HG03139 (cell line): ENCODE measurements at regions not wholly inside any gene's neighbourhood (a gene's known extent, or its start where the extent isn't known, plus 50 kb on each side); places are given as distances from the start of the nearest gene placed in this dataset.
A peak's percentile ranks its signal among the peaks of the same experiment; 100 is the strongest.

Experiments
- ATAC-seq: cut with Tn5 transposase; IDR thresholded peaks from one replicate; pipeline ENCODE4 v1.9.1; 2021; ENCODE audit not compliant: unreplicated experiment

- no peak for ATAC-seq
Measured at GRCh38 chr4:57924951-57925350, 814.8 kb upstream of the IGFBP7 start.

- ATAC-seq, result no peak
Measured at GRCh38 chr4:57916479-57916878, 806.3 kb upstream of the IGFBP7 start.

- ATAC-seq, result no peak
Measured at GRCh38 chr4:57911203-57911602, 801.0 kb upstream of the IGFBP7 start.

- no peak for ATAC-seq
Measured at GRCh38 chr4:57910151-57910550, 800.0 kb upstream of the IGFBP7 start.

GRCh38 chr4:57905965-57906364 is 795.8 kb upstream of the IGFBP7 start:
- no peak for ATAC-seq

- ATAC-seq, result no peak
Measured at GRCh38 chr4:57877047-57877458, 766.9 kb upstream of the IGFBP7 start.

GRCh38 chr4:57875829-57876392 is 765.7 kb upstream of the IGFBP7 start:
- ATAC-seq, result no peak

GRCh38 chr4:57866468-57867171 is 756.4 kb upstream of the IGFBP7 start:
- no peak for ATAC-seq

GRCh38 chr4:57865264-57865663 is 755.1 kb upstream of the IGFBP7 start:
- peak; percentile 86 for ATAC-seq

GRCh38 chr4:57854748-57855147 is 744.6 kb upstream of the IGFBP7 start:
- ATAC-seq, result no peak

- ATAC-seq, result no peak
Measured at GRCh38 chr4:57850141-57850540, 740.0 kb upstream of the IGFBP7 start.

- ATAC-seq, result no peak
Measured at GRCh38 chr4:57832083-57832482, 721.9 kb upstream of the IGFBP7 start.

- no peak for ATAC-seq
Measured at GRCh38 chr4:57789666-57790065, 679.5 kb upstream of the IGFBP7 start.

GRCh38 chr4:57777876-57778275 is 667.7 kb upstream of the IGFBP7 start:
- ATAC-seq, result no peak

- ATAC-seq, result no peak
Measured at GRCh38 chr4:57774681-57775080, 664.5 kb upstream of the IGFBP7 start.

- no peak for ATAC-seq
Measured at GRCh38 chr4:57774171-57774570, 664.0 kb upstream of the IGFBP7 start.

GRCh38 chr4:57766341-57766740 is 656.2 kb upstream of the IGFBP7 start:
- no peak for ATAC-seq

- no peak for ATAC-seq
Measured at GRCh38 chr4:57764856-57765255, 654.7 kb upstream of the IGFBP7 start.

- ATAC-seq, result no peak
Measured at GRCh38 chr4:57763070-57763469, 652.9 kb upstream of the IGFBP7 start.

- no peak for ATAC-seq
Measured at GRCh38 chr4:57740625-57741190, 630.5 kb upstream of the IGFBP7 start.

GRCh38 chr4:57736781-57737180 is 626.6 kb upstream of the IGFBP7 start:
- no peak for ATAC-seq

- no peak for ATAC-seq
Measured at GRCh38 chr4:57734104-57734670, 624.0 kb upstream of the IGFBP7 start.
